GM12892 (cell line): ENCODE measurements at regions not wholly inside any gene's neighbourhood (a gene's known extent, or its start where the extent isn't known, plus 50 kb on each side); places are given as distances from the start of the nearest gene placed in this dataset.

ENCODE experiments used
- POLR2A ChIP-seq: IDR thresholded peaks from 2 replicates; pipeline ENCODE4 v1.6.1; 2011; ENCODE audit warnings: low read depth, low read length, control low read depth
- TAF1 ChIP-seq: IDR thresholded peaks from 2 replicates; pipeline ENCODE4 v1.6.1; 2011; ENCODE audit warnings: low read depth, mild to moderate bottlenecking, control low read depth, low read length, borderline replicate concordance

DNA sequence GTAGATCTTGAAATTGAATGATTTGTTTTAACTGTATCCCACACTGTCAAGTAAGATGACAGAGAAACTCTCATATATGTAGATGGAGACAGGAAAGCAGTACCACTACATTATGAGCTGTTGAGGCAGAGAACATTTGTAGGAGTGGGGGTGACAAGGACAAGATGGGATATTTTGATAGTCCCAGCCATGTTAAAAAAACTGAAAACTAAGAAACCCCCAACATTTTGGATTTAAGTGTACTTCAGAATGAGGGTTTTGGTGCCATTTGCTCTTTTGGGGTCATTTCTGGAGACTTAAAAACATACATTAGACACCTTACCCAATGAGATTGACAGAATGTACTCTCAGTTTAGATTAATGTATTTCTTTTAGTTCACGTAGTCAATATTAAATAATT is 149.9 kb upstream of the SLC4A4 start:
- TF ChIP-seq POLR2A, result no peak
- no peak for TF ChIP-seq TAF1
